ENCODE measurements at regions not wholly inside any gene's neighbourhood (a gene's known extent, or its start where the extent isn't known, plus 50 kb on each side); places are given as distances from the start of the nearest gene placed in this dataset.

DNA sequence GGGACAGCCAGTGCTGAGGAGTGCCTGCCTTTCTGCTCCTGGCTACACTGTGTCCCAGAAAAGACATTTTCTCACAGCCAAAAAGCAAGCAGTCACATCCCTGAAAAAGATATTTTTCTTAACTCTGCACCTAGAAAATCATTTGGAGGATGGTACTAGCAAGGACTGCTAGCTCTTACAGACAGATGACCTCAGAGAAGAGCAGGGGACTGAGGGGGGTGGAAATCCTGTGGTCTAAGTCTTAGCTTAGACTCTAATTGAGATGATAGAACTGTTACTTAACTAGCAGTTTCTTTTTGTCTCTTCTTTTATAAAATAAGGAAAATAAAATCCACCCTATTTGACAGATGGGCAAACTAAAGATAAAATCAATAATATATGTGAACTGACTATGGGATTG lies 152.8 kb downstream of the TMEM200A start:
- no peak overlapping the region for H3K9ac ChIP-seq (ENCODE audit: low read depth, low read length)
- no peak overlapping the region for H3K4me3 ChIP-seq (ENCODE audit: low read length)
- no peaks in the 10 kb centered on the region for H3K9me3 ChIP-seq (ENCODE audit: insufficient read depth, low read depth, low read length)
- no peak overlapping the region for H3K27ac ChIP-seq (ENCODE audit: low read depth, low read length)
- H3K4me1 ChIP-seq (ENCODE audit: insufficient read depth, low read length) = no peaks in the 10 kb centered on the region
- H3K36me3 ChIP-seq (ENCODE audit: insufficient read depth, low read length) = no peaks in the 10 kb centered on the region
- H3K27me3 ChIP-seq (ENCODE audit: insufficient read depth, low read length) = no peaks in the 10 kb centered on the region

DNA sequence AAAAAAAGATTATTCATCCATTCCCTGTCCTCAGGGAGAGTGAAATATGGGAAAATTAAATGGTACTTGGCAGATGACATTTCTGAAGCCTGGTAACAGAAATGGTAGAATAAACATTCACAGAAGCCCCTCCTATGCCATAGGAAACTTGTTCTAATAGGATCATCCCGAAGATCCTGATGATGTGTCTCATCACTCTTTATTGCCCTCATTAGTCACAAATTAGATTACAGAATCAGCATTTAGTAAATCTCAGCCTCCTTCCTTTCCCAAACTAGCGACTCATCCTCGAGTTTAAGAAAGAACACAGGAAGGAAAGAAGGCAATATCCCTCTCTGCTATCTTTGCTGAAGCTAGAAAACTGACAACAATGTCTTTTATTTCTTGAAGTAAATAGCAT lies 154.4 kb downstream of the TMEM200A start:
- Histone ChIP-seq H3K36me3 (ENCODE audit: insufficient read depth, low read length) (no peaks in the 10 kb centered on the region), H3K4me3 (ENCODE audit: low read length) (no peak overlapping the region), H3K9ac (ENCODE audit: low read depth, low read length) (no peak overlapping the region), H3K27ac (ENCODE audit: low read depth, low read length) (no peak overlapping the region), H3K4me1 (ENCODE audit: insufficient read depth, low read length) (no peaks in the 10 kb centered on the region), H3K27me3 (ENCODE audit: insufficient read depth, low read length) (no peaks in the 10 kb centered on the region), H3K9me3 (ENCODE audit: insufficient read depth, low read depth, low read length) (no peaks in the 10 kb centered on the region)
- 88% methylated on average over 3 of the region's 3 CpGs for WGBS

DNA sequence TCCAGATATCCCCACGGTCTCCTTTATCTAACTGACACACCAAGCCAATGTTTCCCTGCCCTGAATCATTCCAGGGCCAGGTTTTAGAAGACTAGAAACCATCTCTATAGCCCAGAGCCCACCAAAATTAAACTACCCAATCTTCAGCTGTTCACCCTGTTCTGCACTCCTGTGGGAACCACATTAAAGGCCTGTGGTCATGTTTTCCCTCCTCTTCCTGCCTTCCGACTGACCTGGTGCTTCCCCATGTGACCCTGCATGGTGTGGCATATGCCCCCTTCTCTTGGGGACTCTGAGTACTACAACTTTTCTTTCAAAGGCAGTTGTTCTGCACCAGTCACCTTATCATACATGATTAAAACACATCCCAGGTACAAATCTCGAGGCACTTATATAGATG lies 155.0 kb downstream of the TMEM200A start:
- Histone ChIP-seq H3K4me1 (ENCODE audit: insufficient read depth, low read length) (no peaks in the 10 kb centered on the region), H3K4me3 (ENCODE audit: low read length) (no peak overlapping the region), H3K9ac (ENCODE audit: low read depth, low read length) (no peak overlapping the region), H3K9me3 (ENCODE audit: insufficient read depth, low read depth, low read length) (no peaks in the 10 kb centered on the region), H3K36me3 (ENCODE audit: insufficient read depth, low read length) (no peaks in the 10 kb centered on the region), H3K27ac (ENCODE audit: low read depth, low read length) (no peak overlapping the region), H3K27me3 (ENCODE audit: insufficient read depth, low read length) (no peaks in the 10 kb centered on the region)
- 93% methylated on average over 3 of the region's 3 CpGs for WGBS

DNA sequence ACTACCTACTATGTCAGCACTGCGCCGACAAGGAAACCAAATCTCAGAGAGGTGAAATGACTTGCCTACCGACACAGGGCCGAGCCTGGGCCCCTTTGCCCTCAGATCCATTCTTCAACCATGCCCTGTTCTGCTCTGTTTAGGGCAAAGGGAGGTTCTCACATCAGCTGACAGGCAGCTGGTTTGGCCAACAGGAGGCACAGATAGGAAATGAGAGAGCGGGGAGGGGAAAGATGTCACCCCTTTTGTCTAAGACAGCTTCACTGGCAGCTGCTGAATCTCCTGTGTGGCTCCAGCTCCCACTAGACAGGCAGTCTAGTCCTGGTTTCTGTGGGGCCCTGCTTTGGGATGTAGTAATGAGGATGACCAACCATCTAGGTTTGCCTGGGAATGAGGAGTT lies 158.7 kb downstream of the TMEM200A start:
- Histone ChIP-seq H3K9me3 (ENCODE audit: insufficient read depth, low read depth, low read length) (no peaks in the 10 kb centered on the region), H3K9ac (ENCODE audit: low read depth, low read length) (no peak overlapping the region), H3K27me3 (ENCODE audit: insufficient read depth, low read length) (no peaks in the 10 kb centered on the region), H3K36me3 (ENCODE audit: insufficient read depth, low read length) (no peaks in the 10 kb centered on the region), H3K4me1 (ENCODE audit: insufficient read depth, low read length) (no peaks in the 10 kb centered on the region), H3K4me3 (ENCODE audit: low read length) (no peak overlapping the region), H3K27ac (ENCODE audit: low read depth, low read length) (no peak overlapping the region)
- WGBS = 95% methylated on average over 5 of the region's 5 CpGs

DNA sequence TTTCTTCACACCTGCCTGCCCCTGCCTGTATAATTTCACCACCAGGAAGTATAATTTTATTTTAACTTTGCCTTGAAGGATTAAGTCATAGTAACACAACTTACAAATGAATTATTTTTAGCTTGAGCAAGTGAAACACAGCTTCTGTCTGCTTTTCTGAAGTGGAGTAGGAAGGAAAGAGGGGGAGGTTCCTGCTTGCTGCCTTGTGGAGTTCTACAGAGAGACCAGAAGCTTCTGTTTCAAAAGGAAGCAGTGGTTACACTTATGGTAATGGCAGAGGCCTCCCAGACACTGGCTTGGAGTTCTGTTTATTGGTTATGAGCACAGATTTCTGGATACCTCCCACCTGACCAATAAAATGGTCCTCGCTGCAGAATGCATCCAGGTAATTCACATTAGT lies 159.6 kb downstream of the TMEM200A start:
- WGBS = no CpG with 5 or more reads among the region's 1 CpG
- H3K9ac ChIP-seq (ENCODE audit: low read depth, low read length) = no peak overlapping the region
- H3K36me3 ChIP-seq (ENCODE audit: insufficient read depth, low read length) = no peaks in the 10 kb centered on the region
- no peaks in the 10 kb centered on the region for H3K27me3 ChIP-seq (ENCODE audit: insufficient read depth, low read length)
- no peak overlapping the region for H3K27ac ChIP-seq (ENCODE audit: low read depth, low read length)
- no peaks in the 10 kb centered on the region for H3K9me3 ChIP-seq (ENCODE audit: insufficient read depth, low read depth, low read length)
- H3K4me1 ChIP-seq (ENCODE audit: insufficient read depth, low read length) = no peaks in the 10 kb centered on the region
- H3K4me3 ChIP-seq (ENCODE audit: low read length) = no peak overlapping the region

DNA sequence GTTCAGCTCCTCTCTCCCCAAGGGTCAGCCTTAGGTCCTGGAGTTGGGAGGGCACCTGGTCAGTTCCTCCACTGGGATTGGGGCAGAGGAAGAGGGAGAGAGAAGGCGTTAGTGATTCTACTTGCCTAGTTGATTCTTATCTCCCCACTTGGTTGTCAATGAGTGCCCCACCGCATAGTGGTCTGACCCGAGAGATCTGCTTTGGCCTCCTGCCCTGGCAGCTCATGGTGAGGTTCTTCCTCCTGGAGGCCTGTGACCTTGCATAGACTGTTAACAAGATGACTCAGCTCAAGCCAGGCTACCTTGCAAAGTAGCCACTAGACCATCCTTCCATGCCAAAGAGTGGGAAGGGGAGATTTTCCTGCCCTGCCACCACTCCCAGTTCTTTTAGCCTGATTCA lies 160.6 kb downstream of the TMEM200A start:
- Histone ChIP-seq H3K27ac (ENCODE audit: low read depth, low read length) (no peak overlapping the region), H3K27me3 (ENCODE audit: insufficient read depth, low read length) (no peaks in the 10 kb centered on the region), H3K36me3 (ENCODE audit: insufficient read depth, low read length) (no peaks in the 10 kb centered on the region), H3K4me3 (ENCODE audit: low read length) (no peak overlapping the region), H3K4me1 (ENCODE audit: insufficient read depth, low read length) (no peaks in the 10 kb centered on the region), H3K9me3 (ENCODE audit: insufficient read depth, low read depth, low read length) (no peaks in the 10 kb centered on the region), H3K9ac (ENCODE audit: low read depth, low read length) (no peak overlapping the region)
- 93% methylated on average over 3 of the region's 3 CpGs for WGBS

DNA sequence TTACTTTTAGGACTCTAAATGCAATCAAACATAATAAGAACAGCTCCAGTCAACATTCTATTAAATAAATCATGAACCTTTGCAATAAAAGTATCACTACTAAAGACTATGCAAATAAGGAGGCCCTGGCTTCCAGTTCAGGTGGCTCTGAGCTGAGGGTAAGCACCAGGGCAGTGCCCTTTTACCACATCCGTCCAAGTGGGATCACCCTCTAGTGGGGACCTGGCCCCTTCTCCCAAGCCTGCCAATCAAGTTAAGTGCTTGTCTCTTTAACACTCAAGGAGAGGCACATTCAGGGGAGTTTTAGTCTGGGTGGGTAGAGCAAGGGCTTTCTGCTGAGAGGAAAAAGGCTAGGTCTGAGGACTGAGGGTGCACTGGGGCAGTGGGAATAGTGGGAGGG lies 161.4 kb downstream of the TMEM200A start:
- H3K36me3 ChIP-seq (ENCODE audit: insufficient read depth, low read length) = no peaks in the 10 kb centered on the region
- H3K9me3 ChIP-seq (ENCODE audit: insufficient read depth, low read depth, low read length) = no peaks in the 10 kb centered on the region
- H3K4me1 ChIP-seq (ENCODE audit: insufficient read depth, low read length) = no peaks in the 10 kb centered on the region
- 96% methylated on average over 1 of the region's 1 CpG for WGBS
- H3K4me3 ChIP-seq (ENCODE audit: low read length) = no peak overlapping the region
- H3K9ac ChIP-seq (ENCODE audit: low read depth, low read length) = no peak overlapping the region
- no peak overlapping the region for H3K27ac ChIP-seq (ENCODE audit: low read depth, low read length)
- H3K27me3 ChIP-seq (ENCODE audit: insufficient read depth, low read length) = no peaks in the 10 kb centered on the region

DNA sequence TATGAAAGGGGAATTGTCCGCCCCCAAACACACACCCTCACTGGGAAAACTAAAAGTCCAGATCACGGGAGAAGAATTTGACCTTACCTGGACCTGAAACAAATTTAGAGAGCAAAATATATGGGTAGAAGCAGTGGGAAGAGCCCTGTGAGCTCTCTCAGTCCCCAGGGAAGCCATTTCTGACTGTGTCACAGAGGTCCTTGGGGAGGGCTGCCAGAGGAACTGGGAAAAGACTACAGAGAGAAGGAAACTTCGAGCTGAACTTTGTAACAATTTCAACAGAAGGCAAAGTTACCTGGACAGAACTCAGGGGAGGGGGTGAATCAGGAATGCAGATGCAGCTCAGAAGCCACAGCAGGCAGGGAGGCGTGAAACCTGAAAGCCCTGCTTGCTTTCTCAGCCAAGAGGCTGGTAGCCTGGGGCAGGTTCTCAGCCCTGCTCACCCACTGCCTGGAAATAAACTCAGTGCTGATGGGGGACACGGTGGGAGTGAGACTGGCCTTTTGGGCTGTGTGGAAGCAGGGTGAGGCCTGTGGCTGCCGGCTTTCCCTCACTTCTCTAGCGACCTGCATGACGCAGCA lies 163.8 kb downstream of the TMEM200A start:
- WGBS = 81% methylated on average over 7 of the region's 8 CpGs
- Histone ChIP-seq H3K9ac (ENCODE audit: low read depth, low read length) (no peak overlapping the region), H3K27ac (ENCODE audit: low read depth, low read length) (no peak overlapping the region), H3K27me3 (ENCODE audit: insufficient read depth, low read length) (no peaks in the 10 kb centered on the region), H3K36me3 (ENCODE audit: insufficient read depth, low read length) (no peaks in the 10 kb centered on the region), H3K4me1 (ENCODE audit: insufficient read depth, low read length) (no peaks in the 10 kb centered on the region), H3K9me3 (ENCODE audit: insufficient read depth, low read depth, low read length) (no peaks in the 10 kb centered on the region), H3K4me3 (ENCODE audit: low read length) (no peak overlapping the region)

DNA sequence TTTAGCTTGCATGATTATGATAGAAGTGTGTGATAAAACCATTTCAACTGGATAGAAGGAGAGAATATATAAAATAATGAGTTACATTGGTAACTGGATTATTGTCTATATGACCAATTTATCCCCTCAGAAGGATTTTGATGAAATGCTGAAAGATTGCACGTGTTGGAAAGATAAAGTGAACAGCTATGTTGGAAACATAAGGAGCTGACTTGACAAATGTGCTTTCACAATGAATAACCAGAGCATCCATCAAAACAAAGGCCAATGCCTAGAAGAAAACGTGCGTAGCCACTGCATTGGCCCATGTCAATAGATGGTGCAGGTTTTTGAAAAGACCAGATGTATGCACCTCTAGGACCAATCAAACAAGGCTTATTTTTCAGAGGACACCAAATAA lies 168.8 kb downstream of the TMEM200A start:
- Histone ChIP-seq H3K4me3 (ENCODE audit: low read length) (no peak overlapping the region), H3K9me3 (ENCODE audit: insufficient read depth, low read depth, low read length) (no peaks in the 10 kb centered on the region), H3K9ac (ENCODE audit: low read depth, low read length) (no peak overlapping the region), H3K36me3 (ENCODE audit: insufficient read depth, low read length) (no peaks in the 10 kb centered on the region), H3K4me1 (ENCODE audit: insufficient read depth, low read length) (no peaks in the 10 kb centered on the region), H3K27ac (ENCODE audit: low read depth, low read length) (no peak overlapping the region), H3K27me3 (ENCODE audit: insufficient read depth, low read length) (no peaks in the 10 kb centered on the region)
- WGBS = 94% methylated on average over 3 of the region's 3 CpGs

DNA sequence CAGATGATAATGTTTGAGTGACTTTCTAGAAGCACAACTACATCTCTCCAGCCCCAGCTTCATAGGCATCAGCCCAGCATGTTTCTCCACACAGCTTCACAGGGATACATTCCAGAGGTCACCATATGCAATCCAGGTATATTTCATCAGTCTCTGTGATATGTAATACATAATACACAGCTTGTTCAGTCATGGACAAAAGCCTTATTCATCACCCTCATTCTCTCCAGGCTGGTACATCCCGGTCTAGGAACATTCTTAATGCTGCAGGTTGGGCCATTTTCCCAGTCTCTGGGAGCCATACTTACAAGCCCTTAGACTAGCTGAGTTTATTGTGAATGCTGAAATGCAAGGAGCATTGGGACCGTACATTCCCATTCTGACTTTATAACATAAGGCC lies 169.4 kb downstream of the TMEM200A start:
- Histone ChIP-seq H3K27ac (ENCODE audit: low read depth, low read length) (no peak overlapping the region), H3K4me3 (ENCODE audit: low read length) (no peak overlapping the region), H3K27me3 (ENCODE audit: insufficient read depth, low read length) (no peaks in the 10 kb centered on the region), H3K9ac (ENCODE audit: low read depth, low read length) (no peak overlapping the region), H3K4me1 (ENCODE audit: insufficient read depth, low read length) (no peaks in the 10 kb centered on the region), H3K36me3 (ENCODE audit: insufficient read depth, low read length) (no peaks in the 10 kb centered on the region), H3K9me3 (ENCODE audit: insufficient read depth, low read depth, low read length) (no peaks in the 10 kb centered on the region)
- 95% methylated on average over 2 of the region's 2 CpGs for WGBS

DNA sequence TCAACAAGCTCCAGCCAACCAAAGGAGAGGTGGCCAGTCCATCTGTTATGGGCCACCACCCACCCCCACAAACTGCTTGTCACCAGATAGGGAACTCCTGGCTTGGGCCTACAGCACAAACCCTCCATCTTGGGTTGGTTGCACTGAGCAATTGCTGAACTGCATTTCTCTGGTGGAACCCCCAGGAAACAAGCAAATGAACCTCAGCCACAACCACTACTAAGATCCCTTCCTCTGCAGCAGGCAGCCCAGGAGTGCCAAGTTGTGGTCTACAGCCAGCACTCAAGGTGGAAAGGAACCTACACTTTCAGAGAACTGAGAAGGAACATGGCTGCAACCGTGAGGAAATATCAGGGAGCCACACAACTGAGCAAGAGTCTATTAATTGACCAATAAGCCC lies 171.6 kb downstream of the TMEM200A start:
- Histone ChIP-seq H3K4me3 (ENCODE audit: low read length) (no peak overlapping the region), H3K9me3 (ENCODE audit: insufficient read depth, low read depth, low read length) (no peaks in the 10 kb centered on the region), H3K27ac (ENCODE audit: low read depth, low read length) (no peak overlapping the region), H3K9ac (ENCODE audit: low read depth, low read length) (no peak overlapping the region), H3K36me3 (ENCODE audit: insufficient read depth, low read length) (no peaks in the 10 kb centered on the region), H3K4me1 (ENCODE audit: insufficient read depth, low read length) (no peaks in the 10 kb centered on the region), H3K27me3 (ENCODE audit: insufficient read depth, low read length) (no peaks in the 10 kb centered on the region)
- 95% methylated on average over 1 of the region's 1 CpG for WGBS

DNA sequence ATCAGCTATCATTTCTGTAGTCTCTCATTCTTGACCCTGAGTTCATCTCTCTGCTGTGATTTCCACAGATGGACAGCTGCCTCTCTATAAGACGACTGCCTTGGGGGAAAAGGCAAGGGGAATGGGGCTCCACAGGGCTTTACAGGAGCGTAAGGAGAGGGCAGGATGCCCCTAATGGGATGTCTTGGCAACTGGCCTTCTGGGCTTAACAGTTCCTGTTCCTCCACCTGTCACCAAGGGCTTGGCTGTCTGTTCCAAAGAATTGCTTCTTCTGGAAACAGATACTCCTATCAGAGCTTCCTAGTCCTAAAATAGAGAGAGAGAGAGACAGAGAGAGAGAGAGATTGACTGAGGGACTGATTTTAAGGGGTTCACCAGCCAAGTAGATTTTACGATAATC lies 181.9 kb downstream of the TMEM200A start:
- Histone ChIP-seq H3K27ac (ENCODE audit: low read depth, low read length) (no peak overlapping the region), H3K4me1 (ENCODE audit: insufficient read depth, low read length) (no peaks in the 10 kb centered on the region), H3K9ac (ENCODE audit: low read depth, low read length) (no peak overlapping the region), H3K4me3 (ENCODE audit: low read length) (no peak overlapping the region), H3K27me3 (ENCODE audit: insufficient read depth, low read length) (no peaks in the 10 kb centered on the region), H3K36me3 (ENCODE audit: insufficient read depth, low read length) (no peaks in the 10 kb centered on the region), H3K9me3 (ENCODE audit: insufficient read depth, low read depth, low read length) (no peaks in the 10 kb centered on the region)
- 78% methylated on average over 3 of the region's 3 CpGs for WGBS

Measured in HUES64 (cell line).